Endodermal cell (in vitro differentiated cells): ENCODE measurements at regions not wholly inside any gene's neighbourhood (a gene's known extent, or its start where the extent isn't known, plus 50 kb on each side); places are given as distances from the start of the nearest gene placed in this dataset.

Experiments
- DNase-seq: peaks from one replicate; pipeline ENCODE4 v3.0.0-alpha.2; 2017
- H3K27ac ChIP-seq: 2 replicates; pipeline ENCODE4 v1.5.1; 2013; ENCODE audit warnings: mild to moderate bottlenecking, low read depth, low read length, moderate library complexity
- H3K27me3 ChIP-seq: 2 replicates; pipeline ENCODE4 v1.6.1; 2013; ENCODE audit warnings: mild to moderate bottlenecking, low read length, moderate library complexity; ENCODE audit not compliant: insufficient read depth, control insufficient read depth, poor library complexity, severe bottlenecking
- H3K36me3 ChIP-seq: 2 replicates; pipeline ENCODE4 v1.7.0; 2013; ENCODE audit warnings: mild to moderate bottlenecking, low read length, moderate library complexity; ENCODE audit not compliant: control insufficient read depth, insufficient read depth
- H3K4me1 ChIP-seq: one replicate; pipeline ENCODE4 v1.7.0; 2013; ENCODE audit warnings: low read length; ENCODE audit not compliant: control insufficient read depth, insufficient read depth
- H3K4me3 ChIP-seq: 2 replicates; pipeline ENCODE4 v1.5.1; 2013; ENCODE audit warnings: mild to moderate bottlenecking, low read length, moderate library complexity
- H3K9ac ChIP-seq: 2 replicates; pipeline ENCODE4 v1.6.1; 2013; ENCODE audit warnings: mild to moderate bottlenecking, low read length, moderate library complexity; ENCODE audit not compliant: poor library complexity, severe bottlenecking; ENCODE audit errors: extremely low read depth
- H3K9me3 ChIP-seq: 2 replicates; pipeline ENCODE4 v1.6.1; 2013; ENCODE audit warnings: mild to moderate bottlenecking, low read length, moderate library complexity; ENCODE audit not compliant: control insufficient read depth
- H3K27ac Mint-ChIP-seq: 2 replicates; pipeline ENCODE4 v1.8.0; 2020; ENCODE audit warnings: mixed read lengths
- H3K27me3 Mint-ChIP-seq: 2 replicates; pipeline ENCODE4 v1.8.0; 2021; ENCODE audit warnings: mild to moderate bottlenecking, mixed read lengths; ENCODE audit not compliant: insufficient read depth
- H3K36me3 Mint-ChIP-seq: 2 replicates; pipeline ENCODE4 v1.8.0; 2020; ENCODE audit warnings: low read depth, mixed read lengths
- H3K4me1 Mint-ChIP-seq: 2 replicates; pipeline ENCODE4 v1.8.0; 2020; ENCODE audit warnings: mixed read lengths
- H3K4me3 Mint-ChIP-seq: 2 replicates; pipeline ENCODE4 v1.8.0; 2020; ENCODE audit warnings: mild to moderate bottlenecking, moderate library complexity, mixed read lengths
- H3K9me3 Mint-ChIP-seq: 2 replicates; pipeline ENCODE4 v1.8.0; 2020; ENCODE audit warnings: mild to moderate bottlenecking, mixed read lengths
- WGBS, 2 experiments: methylation state at CpG; one replicate each; pipeline versions ENCODE4 v1.1.5 to v1.1.7; 2013; ENCODE audit warnings: missing lambda C conversion rate in 2 of 2, mixed read lengths in 1 of 2; ENCODE audit not compliant: insufficient coverage in 1 of 2, insufficient read length in 1 of 2; 5-methylcytosine and 5-hydroxymethylcytosine counted together
- TF ChIP-seq, protein P1 (sequence below): fragments of 200-600 bp; sonication (generic); conservative IDR thresholded peaks from 2 replicates; pipeline ENCODE4 v1.5.0; 2021; ENCODE audit warnings: antibody characterized with exemption, mild to moderate bottlenecking

DNA sequence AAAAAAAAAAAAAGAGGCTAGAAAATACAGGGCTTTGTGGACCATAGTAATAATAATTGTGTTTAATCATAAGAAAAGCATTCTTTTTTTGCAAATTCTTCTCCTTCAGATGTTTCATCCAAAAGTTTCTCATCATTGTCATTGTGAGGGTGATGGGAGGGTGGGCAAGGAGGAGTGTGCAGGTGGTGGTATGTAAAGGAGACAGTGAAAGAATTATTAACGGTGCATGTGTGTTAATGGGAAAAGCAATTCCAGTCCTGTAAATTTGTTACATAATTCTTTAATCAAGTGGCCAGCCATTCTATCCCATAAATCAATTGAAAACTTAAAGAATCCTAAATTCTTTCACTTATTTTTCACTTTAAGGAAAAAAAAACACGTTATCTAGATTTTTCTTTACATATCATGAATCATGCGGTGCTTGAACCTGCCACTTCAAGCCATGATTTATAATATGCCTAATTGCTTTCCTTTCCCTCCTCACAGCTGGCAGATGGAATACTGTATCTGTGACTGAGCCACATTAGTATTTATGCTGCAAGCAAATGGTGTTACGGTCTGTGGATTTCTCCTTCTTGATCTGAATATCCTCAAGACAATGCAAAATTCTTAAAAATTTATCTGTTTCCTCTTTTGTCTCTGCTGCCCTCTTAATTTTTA is 318.5 kb downstream of the JRKL start:
- Histone ChIP-seq H3K4me3 (no peak overlapping the region), H3K4me1 (no peaks in the 10 kb centered on the region), H3K27me3 (no peaks in the 10 kb centered on the region), H3K9me3 (peaks cover 11% of the 10 kb centered on the region), H3K36me3 (peaks cover 7% of the 10 kb centered on the region), H3K27ac (no peak overlapping the region), H3K9ac (no peak overlapping the region)
- no peak overlapping the region for H3K27ac Mint-ChIP-seq
- no peak overlapping the region for H3K4me3 Mint-ChIP-seq
- DNase-seq = no peak
- H3K36me3 Mint-ChIP-seq = peaks cover 8% of the 10 kb centered on the region
- H3K27me3 Mint-ChIP-seq = no peaks in the 10 kb centered on the region
- TF ChIP-seq, protein P1, sequence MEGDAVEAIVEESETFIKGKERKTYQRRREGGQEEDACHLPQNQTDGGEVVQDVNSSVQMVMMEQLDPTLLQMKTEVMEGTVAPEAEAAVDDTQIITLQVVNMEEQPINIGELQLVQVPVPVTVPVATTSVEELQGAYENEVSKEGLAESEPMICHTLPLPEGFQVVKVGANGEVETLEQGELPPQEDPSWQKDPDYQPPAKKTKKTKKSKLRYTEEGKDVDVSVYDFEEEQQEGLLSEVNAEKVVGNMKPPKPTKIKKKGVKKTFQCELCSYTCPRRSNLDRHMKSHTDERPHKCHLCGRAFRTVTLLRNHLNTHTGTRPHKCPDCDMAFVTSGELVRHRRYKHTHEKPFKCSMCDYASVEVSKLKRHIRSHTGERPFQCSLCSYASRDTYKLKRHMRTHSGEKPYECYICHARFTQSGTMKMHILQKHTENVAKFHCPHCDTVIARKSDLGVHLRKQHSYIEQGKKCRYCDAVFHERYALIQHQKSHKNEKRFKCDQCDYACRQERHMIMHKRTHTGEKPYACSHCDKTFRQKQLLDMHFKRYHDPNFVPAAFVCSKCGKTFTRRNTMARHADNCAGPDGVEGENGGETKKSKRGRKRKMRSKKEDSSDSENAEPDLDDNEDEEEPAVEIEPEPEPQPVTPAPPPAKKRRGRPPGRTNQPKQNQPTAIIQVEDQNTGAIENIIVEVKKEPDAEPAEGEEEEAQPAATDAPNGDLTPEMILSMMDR = no peak
- H3K4me1 Mint-ChIP-seq = peaks cover 7% of the 10 kb centered on the region
- 96 to 100% methylated on average over 3 to 4 of the region's 4 CpGs for WGBS, 2 experiments
- H3K9me3 Mint-ChIP-seq = no peaks in the 10 kb centered on the region

DNA sequence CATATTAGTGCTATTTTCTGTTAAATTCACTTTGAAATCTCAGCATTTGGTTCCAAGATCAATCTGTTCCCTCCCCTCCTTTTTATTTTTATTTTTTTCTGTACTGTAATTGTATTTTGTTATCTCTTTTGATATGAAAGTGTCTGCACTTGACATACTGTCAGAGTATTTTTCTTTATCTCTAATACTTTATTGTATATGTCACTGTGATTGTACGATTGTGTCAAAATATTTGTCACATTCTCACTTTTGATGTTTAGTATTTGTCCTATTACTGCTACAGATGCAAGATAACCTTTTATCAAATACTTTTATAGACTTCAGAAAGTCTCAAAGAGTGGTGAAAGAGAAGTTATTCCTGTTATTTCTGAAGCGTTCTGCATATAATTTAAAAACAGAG is 323.5 kb downstream of the JRKL start:
- Histone ChIP-seq H3K4me1 (no peaks in the 10 kb centered on the region), H3K9ac (no peak overlapping the region), H3K4me3 (no peak overlapping the region), H3K36me3 (peaks cover 7% of the 10 kb centered on the region), H3K9me3 (peaks cover 11% of the 10 kb centered on the region), H3K27ac (no peak overlapping the region), H3K27me3 (no peaks in the 10 kb centered on the region)
- WGBS, 2 experiments = 89% methylated on average over 1 of the region's 2 CpGs; no CpG with 5 or more reads in 1 of the 2 experiments
- H3K4me3 Mint-ChIP-seq = no peak overlapping the region
- no peak overlapping the region for H3K27ac Mint-ChIP-seq
- DNase-seq = no peak
- H3K9me3 Mint-ChIP-seq = no peaks in the 10 kb centered on the region
- TF ChIP-seq, protein P1 = no peak
- H3K36me3 Mint-ChIP-seq = peaks cover 8% of the 10 kb centered on the region
- peaks cover 2% of the 10 kb centered on the region for H3K4me1 Mint-ChIP-seq
- H3K27me3 Mint-ChIP-seq = no peaks in the 10 kb centered on the region

DNA sequence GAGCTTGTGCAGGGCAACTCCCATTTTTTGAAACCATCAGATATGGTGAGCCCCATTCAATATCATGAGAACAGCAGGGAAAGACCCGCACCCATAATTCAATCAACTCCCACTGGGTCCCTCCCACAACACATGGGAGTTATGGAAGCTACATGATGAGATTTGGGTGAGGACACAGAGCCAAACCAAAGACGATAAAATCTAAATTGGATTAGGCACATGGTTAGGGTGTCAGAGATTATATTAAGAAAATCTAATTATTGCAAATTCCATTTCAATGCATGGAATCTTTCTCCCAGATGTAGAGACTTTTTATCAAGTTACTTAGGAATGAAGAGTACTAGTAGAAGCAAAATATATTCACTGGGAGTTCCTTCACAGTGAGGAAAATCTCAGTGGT is 324.9 kb downstream of the JRKL start:
- Mint-ChIP-seq H3K4me3 (no peak overlapping the region), H3K27ac (no peak overlapping the region), H3K27me3 (no peaks in the 10 kb centered on the region), H3K36me3 (peaks cover 8% of the 10 kb centered on the region), H3K9me3 (no peaks in the 10 kb centered on the region), H3K4me1 (peaks cover 2% of the 10 kb centered on the region)
- Histone ChIP-seq H3K4me1 (no peaks in the 10 kb centered on the region), H3K9ac (no peak overlapping the region), H3K36me3 (peaks cover 7% of the 10 kb centered on the region), H3K9me3 (peaks cover 11% of the 10 kb centered on the region), H3K4me3 (no peak overlapping the region), H3K27ac (no peak overlapping the region), H3K27me3 (no peaks in the 10 kb centered on the region)
- WGBS, 2 experiments = 100% methylated on average over 2 of the region's 2 CpGs; no CpG with 5 or more reads in 1 of the 2 experiments
- DNase-seq = no peak
- TF ChIP-seq, protein P1 = no peak
